ENCODE measurements at regions not wholly inside any gene's neighbourhood (a gene's known extent, or its start where the extent isn't known, plus 50 kb on each side); places are given as distances from the start of the nearest gene placed in this dataset.

DNA sequence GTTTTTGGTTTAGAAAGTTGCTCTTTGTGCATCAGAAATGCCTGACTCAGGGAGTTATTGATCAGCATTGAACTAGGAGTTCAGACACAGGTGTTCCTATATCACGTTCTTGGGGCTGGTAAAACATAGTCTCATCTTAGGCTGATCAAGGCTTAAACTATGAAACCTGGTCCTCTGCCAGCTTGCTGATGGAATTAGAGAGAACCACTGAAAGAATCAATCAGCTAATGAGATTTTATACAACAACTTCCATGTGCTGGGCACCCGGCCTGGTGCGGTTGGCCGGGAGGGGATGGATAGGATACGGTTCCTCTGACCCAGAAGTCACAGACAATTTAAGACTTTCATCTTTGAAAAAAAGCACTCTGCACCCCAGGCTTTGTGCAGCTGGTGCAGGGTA lies 164.9 kb downstream of the RDH14 start:
- TF ChIP-seq CTCF (conservative IDR thresholded peaks at IDR 0.05) (no peak), EZH2 (IDR thresholded peaks at IDR 0.05; ENCODE audit: low read depth) (no peak)

All from PC-9 (cell line).